ENCODE measurements at regions not wholly inside any gene's neighbourhood (a gene's known extent, or its start where the extent isn't known, plus 50 kb on each side); places are given as distances from the start of the nearest gene placed in this dataset.

DNA sequence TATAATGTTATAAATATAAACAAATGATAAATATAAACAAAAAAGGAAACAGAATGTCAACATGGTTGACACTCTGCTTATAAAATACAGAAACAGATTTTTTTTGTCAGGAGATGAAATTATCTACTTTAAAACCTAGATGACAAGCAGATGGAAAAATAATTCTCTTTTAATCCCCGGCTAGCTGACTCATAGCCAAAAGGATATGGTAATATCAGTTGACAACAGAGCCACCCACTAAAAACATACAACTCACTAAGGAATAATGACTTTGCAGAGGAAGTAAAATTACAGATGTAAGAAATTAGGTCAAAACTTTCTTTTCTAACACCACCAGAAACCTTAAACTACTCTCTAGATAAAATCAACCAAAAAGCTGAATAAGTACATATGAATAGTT lies 131.1 kb upstream of the ABCB5 start:
- TF ChIP-seq GATA2 (IDR thresholded peaks at IDR 0.05; ENCODE audit: low read depth, low read length) (no peak), GATA3 (IDR thresholded peaks at IDR 0.05; ENCODE audit: low read depth, low read length) (no peak)
